22Rv1 (cell line): ENCODE measurements at regions not wholly inside any gene's neighbourhood (a gene's known extent, or its start where the extent isn't known, plus 50 kb on each side); places are given as distances from the start of the nearest gene placed in this dataset.

ENCODE experiments used
- CTCF ChIP-seq: fragments of 450-650 bp; IDR thresholded peaks from 2 replicates; pipeline ENCODE4 v1.5.1; 2017; ENCODE audit warnings: mild to moderate bottlenecking
- ZFX ChIP-seq: fragments of 450-650 bp; IDR thresholded peaks from 2 replicates; pipeline ENCODE4 v1.6.1; 2017; ENCODE audit warnings: antibody characterized with exemption, borderline replicate concordance

GRCh38 chr13:106183410-106184065 is 351.9 kb downstream of the EFNB2 start:
- TF ChIP-seq CTCF (no peak), ZFX (no peak)
